HG03457 (cell line): ENCODE measurements at regions not wholly inside any gene's neighbourhood (a gene's known extent, or its start where the extent isn't known, plus 50 kb on each side); places are given as distances from the start of the nearest gene placed in this dataset.
"Not testable (repeated sequence)": the region's sequence is repeated elsewhere in the genome, so short reads cannot be mapped to it uniquely, and the experiment has no call there.

ENCODE experiments used
- ATAC-seq: cut with Tn5 transposase; IDR thresholded peaks from one replicate; pipeline ENCODE4 v1.9.1; 2021; ENCODE audit warnings: moderate number of reproducible peaks; ENCODE audit not compliant: unreplicated experiment

GRCh38 chr13:59076386-59076785 lies 1087.3 kb downstream of the DIAPH3 start:
- ATAC-seq = not testable (repeated sequence)

GRCh38 chr13:59086147-59086546 lies 1077.6 kb downstream of the DIAPH3 start:
- ATAC-seq = no peak

GRCh38 chr13:59088716-59089115 lies 1075.0 kb downstream of the DIAPH3 start:
- ATAC-seq = no peak

GRCh38 chr13:59094181-59094580 lies 1069.5 kb downstream of the DIAPH3 start:
- no peak for ATAC-seq

GRCh38 chr13:59099182-59099974 lies 1064.3 kb downstream of the DIAPH3 start:
- no peak for ATAC-seq

- no peak for ATAC-seq
Measured at GRCh38 chr13:59103004-59103768, 1060.5 kb downstream of the DIAPH3 start.

GRCh38 chr13:59111751-59112171 lies 1052.0 kb downstream of the DIAPH3 start:
- no peak for ATAC-seq

- ATAC-seq = no peak
Measured at GRCh38 chr13:59112221-59112718, 1051.5 kb downstream of the DIAPH3 start.

GRCh38 chr13:59119475-59119874 lies 1044.3 kb downstream of the DIAPH3 start:
- ATAC-seq = no peak

GRCh38 chr13:59120297-59120843 lies 1043.4 kb downstream of the DIAPH3 start:
- ATAC-seq = no peak

GRCh38 chr13:59121507-59121906 lies 1042.2 kb downstream of the DIAPH3 start:
- no peak for ATAC-seq

GRCh38 chr13:59126474-59126873 lies 1037.3 kb downstream of the DIAPH3 start:
- no peak for ATAC-seq

- ATAC-seq = no peak
Measured at GRCh38 chr13:59133903-59134302, 1029.8 kb downstream of the DIAPH3 start.

- ATAC-seq = no peak
Measured at GRCh38 chr13:59144700-59145099, 1019.0 kb downstream of the DIAPH3 start.

GRCh38 chr13:59145381-59145780 lies 1018.3 kb downstream of the DIAPH3 start:
- ATAC-seq = no peak

- ATAC-seq = no peak
Measured at GRCh38 chr13:59157181-59157580, 1006.5 kb downstream of the DIAPH3 start.

- ATAC-seq = no peak
Measured at GRCh38 chr13:59166174-59166573, 997.6 kb downstream of the DIAPH3 start.

GRCh38 chr13:59172076-59172475 lies 991.7 kb downstream of the DIAPH3 start:
- no peak for ATAC-seq

- ATAC-seq = no peak
Measured at GRCh38 chr13:59176775-59177174, 987.0 kb downstream of the DIAPH3 start.

GRCh38 chr13:59178344-59178743 lies 985.4 kb downstream of the DIAPH3 start:
- no peak for ATAC-seq

- ATAC-seq = no peak
Measured at GRCh38 chr13:59182241-59182640, 981.5 kb downstream of the DIAPH3 start.

- no peak for ATAC-seq
Measured at GRCh38 chr13:59197397-59197796, 966.3 kb downstream of the DIAPH3 start.
